Mucosa of rectum (tissue), 2 donors: ENCODE measurements at regions not wholly inside any gene's neighbourhood (a gene's known extent, or its start where the extent isn't known, plus 50 kb on each side); places are given as distances from the start of the nearest gene placed in this dataset.

Source experiments
- H3K27ac ChIP-seq, 2 donors: one replicate each; pipeline ENCODE4 v1.7.0; 2013; ENCODE audit warnings: inconsistent platforms in 2 of 2, low read depth in 2 of 2, low read length in 2 of 2
- H3K27me3 ChIP-seq, 2 donors: one replicate each; pipeline ENCODE4 v1.7.0; 2013; ENCODE audit warnings: low read length in 2 of 2; ENCODE audit not compliant: control insufficient read depth in 2 of 2, insufficient read depth in 2 of 2
- H3K36me3 ChIP-seq, 2 donors: one replicate each; pipeline ENCODE4 v1.7.0; 2013; ENCODE audit warnings: low read length in 2 of 2; ENCODE audit not compliant: control insufficient read depth in 2 of 2, insufficient read depth in 2 of 2
- H3K4me1 ChIP-seq, 2 donors: one replicate each; pipeline ENCODE4 v1.7.0; 2013; ENCODE audit warnings: low read length in 2 of 2, mild to moderate bottlenecking in 1 of 2; ENCODE audit not compliant: control insufficient read depth in 2 of 2, insufficient read depth in 2 of 2
- H3K4me3 ChIP-seq, 2 donors: one replicate each; pipeline ENCODE4 v1.7.0; 2013; ENCODE audit warnings: low read length in 2 of 2
- H3K9ac ChIP-seq, 2 donors: one replicate each; pipeline ENCODE4 v1.7.0; 2013; ENCODE audit warnings: low read length in 2 of 2, low read depth in 1 of 2, mild to moderate bottlenecking in 1 of 2
- H3K9me3 ChIP-seq, 2 donors: one replicate each; pipeline ENCODE4 v1.7.0; 2013; ENCODE audit warnings: low read length in 2 of 2; ENCODE audit not compliant: control insufficient read depth in 2 of 2
- donor health status: healthy.
- donor health status: Normal muscosa, but diverticular disease.

DNA sequence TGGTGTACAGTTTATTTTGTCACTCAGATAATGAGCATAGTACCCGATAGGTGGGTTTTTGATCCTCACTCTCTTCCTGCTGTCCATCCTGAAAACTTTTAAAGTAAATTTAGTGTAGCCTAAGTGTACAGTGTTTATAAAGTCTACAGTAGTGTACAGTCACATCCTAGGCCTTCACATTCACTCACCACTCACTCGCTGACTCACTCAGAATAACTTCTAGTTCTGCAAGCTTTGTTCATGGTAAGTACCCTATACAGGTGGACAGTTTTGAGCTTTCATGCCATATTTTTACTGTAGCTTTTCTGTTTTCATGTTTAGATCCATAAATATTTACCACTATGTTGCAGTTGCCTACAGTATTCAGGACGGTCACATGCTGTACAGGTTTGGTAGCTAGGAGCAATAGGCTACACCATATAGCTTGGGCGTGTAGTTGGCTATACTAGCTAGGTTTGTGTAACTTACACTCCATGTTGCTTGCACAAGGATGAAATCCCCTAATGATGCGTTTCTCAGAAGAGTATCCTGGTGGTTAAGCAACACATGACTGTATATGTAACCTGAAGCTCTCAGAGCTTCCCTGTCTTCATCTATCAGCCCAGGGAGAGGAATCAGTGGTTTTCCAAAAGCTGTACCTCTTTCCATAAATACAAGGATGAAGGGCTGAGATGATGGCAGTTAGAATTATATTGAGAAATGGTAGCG is 87.6 kb upstream of the SLC25A26 start:
- no peaks in the 10 kb centered on the region for H3K4me1 ChIP-seq
- no peak overlapping the region for H3K9ac ChIP-seq
- no peak overlapping the region for H3K27ac ChIP-seq
- H3K27me3 ChIP-seq, result no peaks in the 10 kb centered on the region
- H3K36me3 ChIP-seq, result no peaks in the 10 kb centered on the region
- H3K9me3 ChIP-seq, result no peaks in the 10 kb centered on the region
- no peak overlapping the region for H3K4me3 ChIP-seq

DNA sequence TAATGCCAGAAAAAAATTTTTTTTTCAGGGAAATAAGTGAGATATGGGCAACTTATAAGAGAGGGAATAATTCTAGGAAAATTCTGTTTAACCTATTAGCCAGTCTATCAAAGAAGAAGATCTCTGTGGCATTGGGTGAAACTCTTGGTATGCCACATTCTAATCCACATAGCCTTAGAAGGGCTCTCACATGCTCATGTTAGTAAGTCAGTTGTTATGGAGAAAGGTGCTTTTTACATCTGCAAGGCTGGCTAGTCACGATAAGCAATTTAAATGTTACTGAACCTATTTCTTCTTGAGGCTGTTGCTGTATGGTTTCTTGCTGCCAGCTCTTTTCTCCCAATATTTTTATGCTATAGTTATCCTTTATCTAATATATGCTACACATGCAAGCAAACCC is 89.9 kb upstream of the MAGI1 start:
- Histone ChIP-seq H3K27me3 (no peaks in the 10 kb centered on the region), H3K9ac (no peak overlapping the region), H3K4me1 (no peaks in the 10 kb centered on the region), H3K27ac (no peak overlapping the region), H3K9me3 (no peaks in the 10 kb centered on the region), H3K4me3 (no peak overlapping the region), H3K36me3 (no peaks in the 10 kb centered on the region)

GRCh38 chr3:66121318-66121717 is 82.6 kb upstream of the MAGI1 start:
- Histone ChIP-seq H3K36me3 (no peaks in the 10 kb centered on the region), H3K4me3 (no peak overlapping the region), H3K9ac (no peak overlapping the region), H3K27ac (no peak overlapping the region), H3K4me1 (no peaks in the 10 kb centered on the region), H3K9me3 (no peaks in the 10 kb centered on the region), H3K27me3 (no peaks in the 10 kb centered on the region)

DNA sequence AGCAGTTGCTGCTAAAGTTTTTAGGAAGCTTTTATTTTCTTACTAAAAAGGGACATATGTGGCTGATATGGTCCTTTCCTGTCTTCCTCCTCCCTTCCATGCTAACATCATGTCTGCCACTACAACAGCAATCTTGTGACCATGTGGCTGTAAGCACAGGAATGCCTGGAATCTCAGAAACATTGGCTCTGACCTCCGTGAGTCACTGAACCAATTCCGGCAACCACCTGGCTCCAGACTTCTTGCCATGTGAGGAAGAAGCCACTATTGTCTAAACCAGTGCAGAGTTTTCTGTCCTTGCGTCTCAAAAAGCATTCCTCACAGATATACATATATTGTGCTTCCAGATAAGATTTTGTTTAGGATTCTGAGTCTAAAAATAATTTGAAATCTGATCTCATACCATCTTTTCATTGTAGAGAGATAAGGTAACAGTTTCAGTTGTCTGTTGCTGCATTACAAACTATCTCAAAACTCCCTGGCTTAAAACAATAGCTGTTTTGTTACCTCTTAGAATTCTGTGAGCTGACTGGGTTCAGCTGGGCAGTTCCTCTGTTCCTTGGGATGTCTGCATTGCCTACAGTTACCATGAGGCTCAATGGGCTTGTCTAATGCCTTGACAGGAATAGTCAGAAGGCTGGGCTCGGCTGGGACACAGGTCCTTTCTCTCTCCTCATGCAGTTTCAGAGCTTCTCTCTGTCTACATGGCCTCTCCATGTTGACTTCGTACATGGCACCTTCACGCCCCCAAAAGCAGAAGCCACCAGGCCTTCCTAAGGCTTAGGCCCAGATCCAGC is 77.3 kb upstream of the MAGI1 start:
- Histone ChIP-seq H3K27ac (no peak overlapping the region), H3K9me3 (no peaks in the 10 kb centered on the region), H3K36me3 (no peaks in the 10 kb centered on the region), H3K9ac (no peak overlapping the region), H3K4me1 (no peaks in the 10 kb centered on the region), H3K27me3 (no peaks in the 10 kb centered on the region), H3K4me3 (no peak overlapping the region)

GRCh38 chr3:66113542-66113941 is 74.8 kb upstream of the MAGI1 start:
- Histone ChIP-seq H3K4me3 (no peak overlapping the region), H3K9me3 (no peaks in the 10 kb centered on the region), H3K27ac (no peak overlapping the region), H3K4me1 (no peaks in the 10 kb centered on the region), H3K9ac (no peak overlapping the region), H3K36me3 (no peaks in the 10 kb centered on the region), H3K27me3 (no peaks in the 10 kb centered on the region)

DNA sequence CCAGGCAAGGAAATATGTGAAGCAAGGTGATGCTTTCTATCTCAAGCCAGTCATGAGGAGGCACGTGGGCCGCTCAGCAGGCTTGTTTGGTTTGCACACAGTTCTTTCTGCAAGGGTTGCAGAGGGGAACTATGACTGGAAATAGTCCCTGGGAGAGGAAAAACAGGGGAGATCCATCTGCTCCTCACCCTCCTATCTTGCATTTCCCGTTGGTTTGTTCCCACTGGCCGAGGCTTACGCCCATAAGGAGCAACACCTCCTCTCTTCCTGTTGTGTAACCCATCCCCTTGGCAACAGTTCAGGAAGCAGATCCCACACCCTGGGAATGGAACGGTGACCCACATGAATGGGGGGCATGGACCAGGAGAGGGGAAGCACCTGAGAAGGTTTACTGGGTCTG is 72.1 kb upstream of the MAGI1 start:
- Histone ChIP-seq H3K4me3 (no peak overlapping the region), H3K9me3 (no peaks in the 10 kb centered on the region), H3K36me3 (no peaks in the 10 kb centered on the region), H3K9ac (no peak overlapping the region), H3K4me1 (no peaks in the 10 kb centered on the region), H3K27ac (no peak overlapping the region), H3K27me3 (no peaks in the 10 kb centered on the region)

- Histone ChIP-seq H3K27ac (no peak overlapping the region), H3K9me3 (no peaks in the 10 kb centered on the region), H3K27me3 (no peaks in the 10 kb centered on the region), H3K4me1 (no peaks in the 10 kb centered on the region), H3K4me3 (no peak overlapping the region), H3K36me3 (no peaks in the 10 kb centered on the region), H3K9ac (no peak overlapping the region)
Observed at GRCh38 chr3:66107855-66108254, 69.1 kb upstream of the MAGI1 start.

GRCh38 chr3:66106788-66107187 is 68.1 kb upstream of the MAGI1 start:
- Histone ChIP-seq H3K36me3 (no peaks in the 10 kb centered on the region), H3K9ac (no peak overlapping the region), H3K27ac (no peak overlapping the region), H3K4me1 (no peaks in the 10 kb centered on the region), H3K9me3 (no peaks in the 10 kb centered on the region), H3K4me3 (no peak overlapping the region), H3K27me3 (no peaks in the 10 kb centered on the region)

GRCh38 chr3:66104535-66104934 is 65.8 kb upstream of the MAGI1 start:
- H3K27ac ChIP-seq, result no peak overlapping the region
- no peaks in the 10 kb centered on the region for H3K27me3 ChIP-seq
- no peak overlapping the region for H3K9ac ChIP-seq
- H3K4me3 ChIP-seq, result no peak overlapping the region
- no peaks in the 10 kb centered on the region for H3K36me3 ChIP-seq
- no peaks in the 10 kb centered on the region for H3K9me3 ChIP-seq
- H3K4me1 ChIP-seq, result no peaks in the 10 kb centered on the region

DNA sequence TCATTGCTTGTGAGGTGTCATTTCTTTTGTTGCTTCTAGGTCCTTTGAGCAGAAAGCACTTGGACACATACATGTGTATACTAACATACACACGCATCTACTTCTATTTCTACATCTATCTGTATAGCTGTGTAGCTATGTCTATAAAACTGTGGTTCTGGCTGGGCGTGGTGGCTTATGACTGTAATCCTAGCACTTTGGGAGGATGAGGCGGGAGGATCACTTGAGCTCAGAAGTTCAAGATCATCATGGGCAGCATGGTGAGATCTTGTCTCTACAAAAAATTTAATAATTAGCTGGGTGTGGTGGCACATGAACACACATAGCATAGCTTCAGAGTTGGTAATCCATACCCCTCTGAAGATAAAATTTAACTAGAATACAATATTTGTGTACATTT is 65.0 kb upstream of the MAGI1 start:
- Histone ChIP-seq H3K36me3 (no peaks in the 10 kb centered on the region), H3K4me3 (no peak overlapping the region), H3K4me1 (no peaks in the 10 kb centered on the region), H3K27me3 (no peaks in the 10 kb centered on the region), H3K9me3 (no peaks in the 10 kb centered on the region), H3K9ac (no peak overlapping the region), H3K27ac (no peak overlapping the region)
